B cell (primary cell): ENCODE measurements at regions not wholly inside any gene's neighbourhood (a gene's known extent, or its start where the extent isn't known, plus 50 kb on each side); places are given as distances from the start of the nearest gene placed in this dataset.

Experiments used
- ATAC-seq: fragments of 200-7000 bp; cut with Tn5 transposase; one replicate; pipeline ENCODE4 v1.10.0; 2021; ENCODE audit warnings: low read depth, mild to moderate bottlenecking, moderate number of reproducible peaks, moderate library complexity
- CTCF ChIA-PET: fragments of 350-600 bp; sonication (Branson Sonifier 250); formaldehyde crosslinking; loops from one replicate; lab custom pipeline; 2021; ENCODE audit warnings: antibody characterized with exemption, inconsistent platforms; lab: Charles Lee
- POLR2A ChIA-PET: fragments of 350-600 bp; sonication (Branson Sonifier 250); formaldehyde crosslinking; loops from one replicate; lab custom pipeline; 2021; ENCODE audit warnings: antibody characterized with exemption; lab: Charles Lee
- DNase-seq: peaks from one replicate; pipeline ENCODE4 v3.0.0; 2013
- H2AFZ ChIP-seq: 2 replicates; pipeline ENCODE4 v1.6.1; 2012; ENCODE audit warnings: mild to moderate bottlenecking, low read depth, low read length; ENCODE audit not compliant: insufficient read depth, poor library complexity, severe bottlenecking
- H3K27ac ChIP-seq, 2 donors: 1 replicate in 1 of 2; 2 replicates in 1 of 2; pipeline ENCODE4 v1.5.1; 2012 to 2013; ENCODE audit warnings: low read length in 2 of 2, mild to moderate bottlenecking in 2 of 2, moderate library complexity in 1 of 2
- H3K27me3 ChIP-seq, 4 experiments: fragments of 200-600 bp in 1 of 4; sonication (generic) in 1 of 4; replicated peaks in 1 of 4; 1 replicate in 2 of 4; 2 replicates in 2 of 4; pipeline versions ENCODE4 v1.6.1 to v1.7.0; 2013 to 2016; ENCODE audit warnings: low read length in 3 of 4, mild to moderate bottlenecking in 2 of 4, mixed read lengths in 1 of 4, moderate library complexity in 1 of 4; ENCODE audit not compliant: insufficient read depth in 4 of 4, control insufficient read depth in 3 of 4; ENCODE audit errors: control extremely low read depth in 1 of 4
- H3K36me3 ChIP-seq, 2 experiments: replicated peaks in 1 of 2; 1 replicate in 1 of 2; 2 replicates in 1 of 2; pipeline versions ENCODE4 v1.6.1 to v1.7.1; 2013; ENCODE audit warnings: low read length in 1 of 2; ENCODE audit not compliant: insufficient read depth in 2 of 2, control insufficient read depth in 1 of 2; ENCODE audit errors: control extremely low read depth in 1 of 2, extremely low read depth in 1 of 2
- H3K4me1 ChIP-seq, 2 donors: fragments of 200-600 bp in 1 of 2; sonication (generic) in 1 of 2; 1 replicate in 1 of 2; 2 replicates in 1 of 2; pipeline versions ENCODE4 v1.5.1 to v1.6.1; 2013 to 2017; ENCODE audit warnings: low read length in 2 of 2; ENCODE audit not compliant: control insufficient read depth in 2 of 2, insufficient read depth in 2 of 2
- H3K4me2 ChIP-seq: replicated peaks from 2 replicates; pipeline ENCODE3; 2012; ENCODE audit warnings: mild to moderate bottlenecking, low read depth, low read length; ENCODE audit not compliant: poor library complexity, severe bottlenecking
- H3K4me3 ChIP-seq, 5 experiments: fragments of 200-600 bp in 1 of 5; sonication (generic) in 1 of 5; 1 replicate in 3 of 5; 2 replicates in 2 of 5; pipeline versions ENCODE4 v1.5.1 to v1.7.0; 2011 to 2016; ENCODE audit warnings: low read length in 4 of 5, mild to moderate bottlenecking in 4 of 5, low read depth in 2 of 5, control low read depth in 1 of 5, moderate library complexity in 1 of 5; ENCODE audit not compliant: insufficient read depth in 1 of 5; ENCODE audit errors: control extremely low read depth in 1 of 5, extremely low read depth in 1 of 5
- H3K79me2 ChIP-seq: fragments of 200-600 bp; sonication (generic); one replicate; pipeline ENCODE4 v1.6.0; 2016; ENCODE audit warnings: low read length; ENCODE audit not compliant: control insufficient read depth, insufficient read depth
- H3K9ac ChIP-seq: fragments of 200-600 bp; sonication (generic); 2 replicates; pipeline ENCODE4 v1.6.1; 2017; ENCODE audit warnings: mild to moderate bottlenecking, low read length, moderate library complexity
- H3K9me3 ChIP-seq, 3 donors: one replicate each; pipeline versions ENCODE4 v1.6.1 to v1.7.1; 2013; ENCODE audit warnings: low read length in 2 of 3; ENCODE audit not compliant: control insufficient read depth in 2 of 3, insufficient read depth in 1 of 3; ENCODE audit errors: control extremely low read depth in 1 of 3
- H4K20me1 ChIP-seq: 2 replicates; pipeline ENCODE4 v1.6.0; 2012; ENCODE audit warnings: mild to moderate bottlenecking, low read length; ENCODE audit not compliant: insufficient read depth, control insufficient read depth, poor library complexity, severe bottlenecking
- H3K27ac Mint-ChIP-seq: one replicate; pipeline ENCODE4 v1.8.0; 2021; ENCODE audit warnings: mixed read lengths
- H3K27me3 Mint-ChIP-seq: one replicate; pipeline ENCODE4 v1.8.0; 2021; ENCODE audit warnings: mixed read lengths
- H3K4me1 Mint-ChIP-seq: one replicate; pipeline ENCODE4 v1.8.0; 2021; ENCODE audit warnings: mixed read lengths
- H3K4me3 Mint-ChIP-seq: one replicate; pipeline ENCODE4 v1.8.0; 2021; ENCODE audit warnings: mixed read lengths
- H3K9me3 Mint-ChIP-seq: one replicate; pipeline ENCODE4 v1.8.0; 2022; ENCODE audit warnings: mixed read lengths; ENCODE audit not compliant: insufficient read depth
- EZH2 ChIP-seq: IDR thresholded peaks from 2 replicates; pipeline ENCODE4 v1.6.1; 2012; ENCODE audit warnings: borderline replicate concordance, low read depth, mild to moderate bottlenecking, moderate library complexity, low read length; ENCODE audit not compliant: insufficient read depth, poor library complexity, severe bottlenecking
- WGBS: methylation state at CpG from one replicate; pipeline ENCODE4 v1.1.5; 2013; ENCODE audit warnings: missing lambda C conversion rate; ENCODE audit not compliant: insufficient coverage; 5-methylcytosine and 5-hydroxymethylcytosine counted together
- intact Hi-C: fragments of 100-400 bp; cut with micrococcal nuclease; formaldehyde crosslinking; loops from one replicate; pipeline ENCODE4 v1.10.0; 2022
- TF ChIP-seq, protein P1 (sequence below): fragments of 200-600 bp; IDR thresholded peaks from one replicate; pipeline ENCODE4 v1.8.0; 2022; ENCODE audit warnings: antibody characterized with exemption, mild to moderate bottlenecking

DNA sequence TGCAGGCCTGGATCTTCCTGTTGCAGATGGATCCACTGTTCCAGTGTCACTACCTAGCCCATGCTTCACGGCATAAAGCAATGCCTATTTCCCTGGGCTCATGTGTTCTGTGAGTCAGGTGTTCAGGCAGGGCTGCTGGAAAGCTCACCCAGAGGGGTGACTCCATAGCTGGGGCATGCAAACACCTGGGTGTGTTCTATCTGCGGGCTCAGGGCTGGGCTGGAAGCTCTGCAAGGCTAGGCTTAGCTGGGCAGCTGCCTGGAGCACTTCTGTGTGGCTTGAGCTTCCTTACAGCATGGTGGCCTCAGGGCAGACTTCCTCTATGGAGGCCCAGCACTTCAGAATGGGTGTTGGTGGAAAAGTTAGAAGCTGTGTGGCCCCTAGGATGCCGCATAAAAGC lies 139.9 kb downstream of the GADD45G start:
- Histone ChIP-seq H3K4me2 (no peak overlapping the region), H3K4me3 (no peak overlapping the region), H3K27me3 (no peaks in the 10 kb centered on the region), H3K36me3 (no peaks in the 10 kb centered on the region), H3K27ac (no peak overlapping the region), H3K4me1 (peaks cover 40 to 62% of the 10 kb centered on the region in 2 donors), H3K9me3 (peaks cover 0 to 11% (median 7%) of the 10 kb centered on the region in 3 donors), H3K79me2 (no peaks in the 10 kb centered on the region), H3K9ac (no peak overlapping the region), H4K20me1 (no peaks in the 10 kb centered on the region), H2AFZ (no peak overlapping the region)
- Mint-ChIP-seq H3K9me3 (no peaks in the 10 kb centered on the region), H3K27ac (peak overlapping the region; percentile 50), H3K27me3 (no peaks in the 10 kb centered on the region), H3K4me1 (peaks cover 54% of the 10 kb centered on the region), H3K4me3 (peak overlapping the region; percentile 19)
- TF ChIP-seq, protein P1, sequence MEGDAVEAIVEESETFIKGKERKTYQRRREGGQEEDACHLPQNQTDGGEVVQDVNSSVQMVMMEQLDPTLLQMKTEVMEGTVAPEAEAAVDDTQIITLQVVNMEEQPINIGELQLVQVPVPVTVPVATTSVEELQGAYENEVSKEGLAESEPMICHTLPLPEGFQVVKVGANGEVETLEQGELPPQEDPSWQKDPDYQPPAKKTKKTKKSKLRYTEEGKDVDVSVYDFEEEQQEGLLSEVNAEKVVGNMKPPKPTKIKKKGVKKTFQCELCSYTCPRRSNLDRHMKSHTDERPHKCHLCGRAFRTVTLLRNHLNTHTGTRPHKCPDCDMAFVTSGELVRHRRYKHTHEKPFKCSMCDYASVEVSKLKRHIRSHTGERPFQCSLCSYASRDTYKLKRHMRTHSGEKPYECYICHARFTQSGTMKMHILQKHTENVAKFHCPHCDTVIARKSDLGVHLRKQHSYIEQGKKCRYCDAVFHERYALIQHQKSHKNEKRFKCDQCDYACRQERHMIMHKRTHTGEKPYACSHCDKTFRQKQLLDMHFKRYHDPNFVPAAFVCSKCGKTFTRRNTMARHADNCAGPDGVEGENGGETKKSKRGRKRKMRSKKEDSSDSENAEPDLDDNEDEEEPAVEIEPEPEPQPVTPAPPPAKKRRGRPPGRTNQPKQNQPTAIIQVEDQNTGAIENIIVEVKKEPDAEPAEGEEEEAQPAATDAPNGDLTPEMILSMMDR, result no peak
- TF ChIP-seq EZH2, result no peak
- DNase-seq (no peak), ATAC-seq (no peak)
- POLR2A ChIA-PET, result no interaction called here
- WGBS, result 100% methylated on average over 2 of the region's 3 CpGs
- CTCF ChIA-PET, result interaction anchor here (1.3 kb wide), 1 partner anchor 142 kb away, joined by 3 read pairs; no protein-coding TSS in a partner anchor
- intact Hi-C loops, result loop anchor here (10.0 kb wide), 1 partner anchor 70 kb away; no protein-coding TSS in a partner anchor

DNA sequence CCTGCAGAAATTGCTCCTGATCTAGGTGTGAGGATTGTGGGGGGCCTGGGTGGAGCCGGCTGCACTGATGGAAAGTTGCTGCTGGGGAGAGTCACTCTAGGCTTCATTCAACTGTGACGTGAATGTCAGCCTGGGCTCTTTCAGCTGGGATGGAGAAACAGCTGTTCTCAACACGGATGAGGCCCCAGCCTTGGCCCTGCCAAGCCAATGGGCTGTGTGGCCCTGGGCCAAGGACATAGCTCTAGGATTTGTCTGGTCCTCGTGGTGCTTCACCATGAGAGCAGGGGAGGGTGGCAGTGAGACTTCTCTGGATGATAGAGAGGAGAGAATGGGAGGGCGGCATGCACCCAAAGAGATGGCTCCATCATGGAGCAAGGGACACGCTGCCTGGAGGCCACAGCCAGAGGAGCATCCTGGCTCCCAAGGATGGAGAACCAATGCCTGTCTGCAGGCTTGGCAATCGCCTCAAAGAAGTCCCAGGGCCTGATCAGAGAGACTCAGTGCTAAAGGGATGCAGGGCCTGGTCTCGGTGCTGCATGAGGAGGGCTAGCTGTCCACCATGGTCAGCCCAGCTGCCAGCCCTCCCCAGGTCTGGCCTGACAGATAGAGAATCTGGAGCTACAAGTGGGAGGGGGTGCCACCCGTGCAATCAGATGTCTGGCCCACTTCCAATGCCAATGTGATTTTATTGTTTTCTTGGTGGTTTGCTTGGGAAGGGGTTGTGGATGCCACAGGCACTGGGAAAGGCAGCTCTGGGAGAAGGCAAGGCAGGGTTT lies 141.0 kb downstream of the GADD45G start:
- Histone ChIP-seq H3K4me3 (no peak overlapping the region), H3K9ac (no peak overlapping the region), H3K4me1 (peaks cover 30 to 52% of the 10 kb centered on the region in 2 donors), H3K9me3 (peaks cover 0 to 11% (median 7%) of the 10 kb centered on the region in 3 donors), H3K27me3 (no peaks in the 10 kb centered on the region), H3K36me3 (no peaks in the 10 kb centered on the region), H3K79me2 (no peaks in the 10 kb centered on the region), H3K27ac (no peak overlapping the region), H4K20me1 (no peaks in the 10 kb centered on the region), H3K4me2 (no peak overlapping the region), H2AFZ (no peak overlapping the region)
- no peak for DNase-seq
- H3K4me3 Mint-ChIP-seq, result no peak overlapping the region
- CTCF ChIA-PET, result no interaction called here
- no peak for ATAC-seq
- intact Hi-C loops, result loop anchor here (10.0 kb wide), 1 partner anchor 69 kb away; no protein-coding TSS in a partner anchor
- H3K27ac Mint-ChIP-seq, result no peak overlapping the region
- POLR2A ChIA-PET, result no interaction called here
- H3K9me3 Mint-ChIP-seq, result no peaks in the 10 kb centered on the region
- peaks cover 44% of the 10 kb centered on the region for H3K4me1 Mint-ChIP-seq
- H3K27me3 Mint-ChIP-seq, result no peaks in the 10 kb centered on the region
- 69% methylated on average over 9 of the region's 9 CpGs for WGBS
- TF ChIP-seq EZH2, result no peak
- TF ChIP-seq, protein P1, result no peak
